T47D (cell line): ENCODE measurements at regions not wholly inside any gene's neighbourhood (a gene's known extent, or its start where the extent isn't known, plus 50 kb on each side); places are given as distances from the start of the nearest gene placed in this dataset.

Source experiments
- DNase-seq, 2 experiments: peaks; one replicate each; pipeline versions ENCODE4 v3.0.0 to v3.0.0-alpha.2; 2011 to 2012; ENCODE audit warnings: low read depth in 1 of 2, low spot score in 1 of 2
- JUND ChIP-seq: IDR thresholded peaks from 2 replicates; pipeline ENCODE4 v1.6.1; 2012; ENCODE audit warnings: low read depth
- in situ Hi-C: cut with HindIII; loops from 2 replicates; pipeline ENCODE4 v1.10.0; 2016; ENCODE audit warnings: low sequenced_read_pairs, low pct_unique_long_range_greater_than_20kb

DNA sequence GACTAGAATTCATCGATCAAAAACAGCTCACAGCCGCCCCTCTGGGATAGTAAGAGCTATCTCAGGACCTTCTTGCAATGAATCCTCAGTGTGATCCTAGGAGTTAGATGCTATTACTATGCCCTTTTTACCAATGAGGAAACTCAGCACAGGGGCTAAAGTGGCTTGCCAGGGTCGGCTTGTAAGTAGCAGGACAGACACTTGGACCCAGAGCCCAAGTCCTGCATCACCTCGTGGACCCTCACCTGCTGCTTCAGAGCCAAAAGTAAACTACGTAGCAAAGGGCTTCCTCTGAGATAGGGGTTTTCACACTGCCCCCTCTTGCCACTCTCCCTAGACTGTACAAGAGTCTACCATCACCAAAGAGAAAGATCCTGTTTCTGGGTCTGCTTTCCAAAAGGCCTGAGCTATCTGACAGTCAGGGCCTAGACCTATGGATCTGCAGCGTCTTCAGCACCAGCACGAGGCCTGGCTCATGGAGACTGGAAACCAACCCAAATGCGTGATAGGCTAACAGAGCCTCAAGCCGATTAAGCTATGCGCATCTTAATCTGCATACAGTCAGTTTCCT, 172.3 kb downstream of the ANKRD60 start:
- in situ Hi-C loops, result no loop called here
- DNase-seq, result no peak
- TF ChIP-seq JUND, result no peak

DNA sequence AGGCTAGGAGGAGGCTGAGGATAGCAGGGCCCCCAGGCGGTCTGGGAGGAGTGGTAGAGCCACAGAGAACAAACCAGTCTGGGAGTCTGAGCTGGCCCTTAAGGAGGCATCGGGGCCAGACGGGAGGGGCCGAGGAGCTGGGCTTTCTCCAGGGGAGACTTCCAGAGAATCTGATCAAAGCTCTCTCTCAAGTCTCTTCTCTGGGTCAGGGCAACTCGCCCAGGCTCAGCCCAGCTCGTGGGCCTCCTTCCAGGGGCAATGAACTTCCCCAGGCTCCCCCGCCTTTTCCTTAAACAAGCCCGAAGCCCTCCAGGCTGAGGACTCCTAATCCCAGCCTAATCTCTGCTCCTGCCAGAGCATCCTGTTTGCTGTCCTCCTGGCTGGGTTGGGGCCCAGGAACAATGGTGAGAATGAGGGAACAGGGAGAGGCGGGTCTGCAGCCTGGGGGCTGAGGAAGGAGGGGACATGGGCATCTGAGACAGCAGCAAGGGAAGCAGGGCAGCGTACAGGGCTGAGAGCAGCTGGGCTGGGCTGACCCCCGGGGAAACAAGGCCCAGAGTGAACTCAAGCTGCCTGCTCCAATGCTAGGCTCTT, 173.6 kb downstream of the ANKRD60 start:
- in situ Hi-C loops, result no loop called here
- DNase-seq, result peak; percentile 21 to 96
- TF ChIP-seq JUND, result no peak

DNA sequence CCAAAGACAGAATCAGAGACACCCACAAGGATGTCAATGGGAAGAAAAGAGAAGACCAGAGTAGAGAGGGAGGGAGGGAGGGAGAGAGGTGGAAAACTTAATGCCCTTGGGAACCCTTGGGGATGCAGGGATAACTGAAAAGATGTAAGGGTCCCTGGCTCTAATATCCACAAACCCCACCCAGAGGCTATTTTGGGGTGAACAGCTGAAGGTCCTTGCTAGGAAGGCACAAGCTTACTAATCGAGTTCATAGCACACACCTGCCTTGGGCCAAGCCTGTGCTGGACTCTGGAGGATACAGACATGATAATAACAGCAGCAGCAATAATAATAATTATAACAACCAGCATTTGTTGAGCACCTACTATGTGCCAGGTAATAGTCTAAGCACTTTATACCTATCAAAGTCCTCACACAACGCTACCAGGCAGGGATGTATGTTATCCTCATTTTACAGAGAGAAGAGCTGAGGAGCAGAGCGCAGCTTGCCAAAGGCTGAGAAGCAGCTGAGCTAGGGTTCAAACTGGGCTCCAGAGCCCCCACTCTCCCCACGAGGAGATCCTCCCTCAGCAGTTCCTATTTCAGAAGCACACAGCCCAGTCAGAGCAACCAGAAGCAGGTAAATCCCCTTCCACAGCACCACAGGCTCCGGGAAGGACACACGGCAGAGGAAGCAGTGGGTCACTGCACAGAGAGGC, 174.2 kb downstream of the ANKRD60 start:
- in situ Hi-C loops, result no loop called here
- DNase-seq, result no peak
- no peak for TF ChIP-seq JUND

DNA sequence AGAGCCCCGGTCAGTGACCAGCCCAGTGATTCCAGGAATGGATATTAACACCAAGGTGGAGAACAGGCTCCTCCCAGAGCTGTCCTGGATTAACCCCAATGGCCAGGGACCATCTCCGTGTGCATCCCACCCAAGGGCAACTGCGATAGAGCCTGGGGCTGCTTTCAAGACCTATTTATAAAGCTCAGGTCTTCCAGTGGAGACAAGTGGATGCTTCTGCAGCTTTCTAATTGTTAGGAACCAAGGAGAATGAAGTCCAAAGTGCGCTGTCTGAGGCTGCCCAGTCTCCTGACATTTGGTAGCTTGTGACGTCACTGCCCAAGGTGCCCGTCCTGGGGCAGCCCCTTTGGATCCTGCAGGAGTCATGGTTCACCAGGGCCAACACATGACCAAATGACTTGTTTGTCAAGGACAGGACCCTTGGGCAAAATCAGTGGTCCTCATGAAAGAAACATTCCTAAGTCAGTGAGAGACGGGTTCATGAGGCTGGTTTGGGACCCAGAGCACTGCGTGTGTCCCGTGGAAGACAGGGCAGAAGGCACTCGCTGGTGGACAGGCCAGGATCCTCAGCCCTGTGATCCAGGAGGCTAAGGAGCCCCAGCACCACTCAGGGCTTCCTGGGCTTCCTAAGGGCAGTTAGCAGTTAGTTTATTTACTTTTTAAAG, 174.9 kb downstream of the ANKRD60 start:
- in situ Hi-C loops, result no loop called here
- no peak for TF ChIP-seq JUND
- DNase-seq, result no peak

DNA sequence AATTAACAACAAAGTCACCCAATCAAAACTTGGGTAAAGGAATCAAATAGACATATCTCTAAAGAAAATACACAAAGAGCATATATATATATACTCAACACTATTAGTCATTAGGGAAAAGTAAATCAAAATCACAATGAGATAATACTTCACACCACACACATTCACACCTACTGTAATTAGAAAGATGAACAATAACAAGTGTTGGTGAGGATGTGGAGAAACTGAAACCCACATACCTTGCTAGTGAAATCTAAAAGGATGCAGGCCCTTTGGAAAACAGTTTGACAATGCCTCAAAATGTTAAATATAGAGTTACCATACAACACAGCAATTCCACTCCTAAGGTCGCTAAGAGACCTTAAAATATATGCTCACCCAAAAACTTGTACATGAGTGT, 177.1 kb downstream of the ANKRD60 start:
- no peak for TF ChIP-seq JUND
- in situ Hi-C loops, result no loop called here
- no peak for DNase-seq

DNA sequence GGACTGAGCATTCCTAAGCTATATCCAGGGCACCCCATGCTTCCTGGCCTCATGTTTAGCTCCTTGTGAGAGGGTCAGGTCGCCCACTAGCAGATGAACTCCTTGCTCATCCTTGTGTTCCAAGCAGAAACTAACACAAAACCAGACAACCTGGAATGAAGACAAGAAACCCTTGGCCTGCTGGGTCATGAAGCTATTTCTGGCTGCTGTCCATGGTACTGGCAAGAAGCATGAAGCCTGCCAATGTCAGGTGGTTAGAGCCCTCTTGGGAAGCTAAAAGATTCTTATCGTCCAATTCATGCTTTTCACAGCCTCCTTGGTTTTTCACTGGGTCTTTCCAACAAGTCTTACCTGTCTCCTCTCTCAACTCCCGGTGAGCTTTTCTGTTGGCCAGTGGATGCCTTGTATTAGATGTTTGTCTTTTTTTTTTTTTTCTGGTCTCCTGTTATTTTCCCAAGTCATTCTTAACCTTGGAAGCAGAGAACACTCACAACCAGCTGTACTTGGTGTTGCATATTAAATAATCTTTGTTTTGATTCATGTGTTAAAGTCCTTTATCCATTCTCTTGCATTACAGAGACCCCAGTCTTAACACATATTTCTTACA, 180.3 kb downstream of the ANKRD60 start:
- no peak for TF ChIP-seq JUND
- peak; percentile 75 to 93 for DNase-seq
- in situ Hi-C loops, result no loop called here

DNA sequence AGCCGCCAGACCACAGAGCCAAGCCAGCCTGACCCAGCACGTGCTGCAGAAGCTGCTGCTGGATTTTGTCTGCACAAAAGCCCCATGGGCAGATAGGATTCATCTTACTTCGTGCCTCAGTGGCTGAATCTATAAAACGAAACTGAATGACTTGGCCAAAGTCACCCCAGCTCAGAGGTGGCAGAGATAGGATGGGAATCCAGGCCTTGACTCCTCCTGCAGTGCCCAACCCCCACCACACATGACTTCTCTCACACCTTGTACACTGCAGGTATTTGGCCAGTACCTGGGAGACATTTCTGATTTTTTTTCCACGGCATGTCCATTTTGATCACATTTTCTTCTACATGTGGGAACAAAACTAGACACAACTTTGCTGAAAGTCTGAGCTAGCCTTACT, 182.1 kb downstream of the ANKRD60 start:
- TF ChIP-seq JUND, result no peak
- in situ Hi-C loops, result no loop called here
- DNase-seq, result no peak

DNA sequence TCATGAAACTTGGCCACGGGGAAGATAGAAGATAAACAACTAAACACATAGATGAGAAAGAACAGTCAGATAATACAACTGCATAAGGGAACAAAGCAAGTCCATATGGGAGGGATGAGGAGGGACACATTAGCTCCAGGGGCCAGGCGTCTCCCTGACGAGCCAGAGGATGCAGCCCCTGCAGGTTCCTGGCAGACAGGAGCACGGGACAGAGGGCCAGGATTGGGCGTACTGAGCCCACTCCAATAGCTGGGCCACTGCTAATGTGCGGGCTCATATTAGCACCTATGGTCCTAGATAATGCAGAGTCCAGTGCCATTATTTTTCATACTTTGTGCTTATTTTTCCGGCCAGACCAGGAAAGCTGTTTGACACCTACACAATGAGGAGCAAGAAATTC, 182.9 kb downstream of the ANKRD60 start:
- no peak for DNase-seq
- TF ChIP-seq JUND, result no peak
- in situ Hi-C loops, result no loop called here

DNA sequence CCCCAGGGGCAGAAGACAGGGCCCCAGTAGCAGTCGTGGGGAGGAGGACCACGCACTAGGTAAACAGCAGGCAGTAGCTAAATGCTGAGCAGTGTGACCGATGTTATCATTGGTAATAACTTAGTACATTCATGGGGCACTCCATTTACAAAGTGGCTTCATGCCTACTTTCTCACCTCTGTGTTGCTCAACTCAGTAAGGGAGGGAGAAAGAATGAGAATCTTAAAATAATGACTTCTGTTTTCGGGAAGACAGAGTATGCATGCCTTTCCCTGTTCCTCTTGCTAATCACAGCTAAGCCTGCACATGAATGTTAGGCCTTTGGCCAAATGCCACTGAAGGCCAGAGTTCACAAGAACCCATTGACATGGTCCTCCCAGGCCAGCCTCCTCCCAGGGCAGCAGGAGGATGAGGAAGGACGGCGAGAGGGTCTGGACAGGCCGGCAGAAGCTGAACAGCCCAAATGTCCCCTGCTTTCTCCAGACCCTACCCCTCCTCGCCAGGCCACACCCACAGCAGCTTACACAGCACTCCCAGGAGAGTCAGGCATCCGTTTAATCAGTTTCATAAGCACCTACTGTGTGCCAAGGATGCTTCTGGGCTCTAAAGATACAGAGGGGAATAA, 183.4 kb downstream of the ANKRD60 start:
- in situ Hi-C loops, result no loop called here
- DNase-seq, result peak in 1 of 2 experiments; percentile 58
- TF ChIP-seq JUND, result no peak

DNA sequence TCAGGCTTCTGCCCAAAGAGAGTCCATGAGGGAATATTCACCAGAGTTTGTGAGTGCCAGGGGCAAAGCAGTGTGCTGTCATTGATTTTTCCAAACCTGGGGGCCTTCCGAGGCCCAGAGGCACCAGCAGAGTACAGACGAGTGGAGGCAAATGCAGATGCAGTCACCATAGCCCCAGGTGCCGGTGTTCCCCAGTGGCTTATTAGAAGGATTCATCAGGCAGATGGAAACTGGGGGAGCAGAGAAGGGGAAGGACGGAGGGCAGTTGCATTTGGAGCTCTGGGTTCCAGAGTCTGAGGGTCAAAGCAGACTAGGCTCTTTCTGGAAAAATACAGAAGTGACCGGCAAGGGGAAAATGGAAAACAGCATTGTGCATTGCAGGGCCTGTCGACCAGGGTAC, 184.2 kb downstream of the ANKRD60 start:
- in situ Hi-C loops, result no loop called here

DNA sequence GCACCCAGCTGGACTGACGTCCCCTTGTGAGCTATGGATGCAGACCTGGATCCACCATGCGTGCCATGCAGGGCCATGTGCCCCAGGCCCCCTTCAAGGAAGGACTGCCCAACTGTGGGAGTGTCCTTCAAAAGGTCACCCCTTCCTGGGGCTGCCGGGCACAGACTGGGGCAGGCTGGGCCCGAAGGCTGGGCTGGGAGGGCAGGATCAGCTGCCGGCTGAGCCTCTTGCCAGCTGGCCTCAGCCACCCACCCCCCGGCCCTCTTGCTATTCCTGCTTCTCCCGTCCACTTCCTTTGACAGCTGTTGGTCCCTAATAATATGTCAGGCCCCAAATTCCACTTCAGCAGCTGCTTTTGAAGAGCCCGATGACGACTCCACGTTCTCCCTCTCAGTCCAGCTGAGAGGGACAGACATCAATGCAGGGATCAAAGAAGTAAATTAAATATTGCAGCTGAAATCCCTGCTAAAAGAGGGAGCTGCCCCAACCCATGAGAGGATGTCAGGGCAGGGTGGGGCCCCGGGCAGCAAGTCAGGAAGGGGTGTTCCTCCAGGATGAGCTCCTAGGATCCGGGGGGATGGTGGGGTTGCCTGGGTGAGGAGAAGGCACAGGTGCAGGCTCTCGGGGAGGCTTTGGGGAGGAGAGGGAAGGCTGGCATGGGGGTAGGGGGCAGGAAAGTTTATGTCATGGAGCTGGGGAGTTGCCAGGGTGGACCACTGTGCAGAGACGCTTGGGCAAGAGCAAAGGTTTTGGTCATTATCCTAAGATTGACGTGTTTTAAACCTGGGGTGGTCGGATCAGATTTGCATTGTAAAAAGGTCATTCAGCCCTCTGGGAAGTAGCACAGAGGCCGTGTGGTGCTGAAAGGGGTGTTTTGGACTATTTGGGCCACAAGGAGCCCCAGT, 185.0 kb downstream of the ANKRD60 start:
- in situ Hi-C loops, result no loop called here
- no peak for TF ChIP-seq JUND
- no peak for DNase-seq

More for the DNA sequence above, 184.2 kb downstream of the ANKRD60 start:
- no peak for TF ChIP-seq JUND
- DNase-seq, result no peak
